CD4-positive, alpha-beta T cell treated with Interleukin-2 at 100 ng/mL for 4 hours (primary cell): ENCODE measurements at regions not wholly inside any gene's neighbourhood (a gene's known extent, or its start where the extent isn't known, plus 50 kb on each side); places are given as distances from the start of the nearest gene placed in this dataset.
"Not testable (repeated sequence)": the region's sequence is repeated elsewhere in the genome, so short reads cannot be mapped to it uniquely, and the experiment has no call there.

ENCODE experiments used
- DNase-seq: peaks from one replicate; pipeline ENCODE4 v3.0.0-alpha.2; 2020; ENCODE audit warnings: low spot score

DNA sequence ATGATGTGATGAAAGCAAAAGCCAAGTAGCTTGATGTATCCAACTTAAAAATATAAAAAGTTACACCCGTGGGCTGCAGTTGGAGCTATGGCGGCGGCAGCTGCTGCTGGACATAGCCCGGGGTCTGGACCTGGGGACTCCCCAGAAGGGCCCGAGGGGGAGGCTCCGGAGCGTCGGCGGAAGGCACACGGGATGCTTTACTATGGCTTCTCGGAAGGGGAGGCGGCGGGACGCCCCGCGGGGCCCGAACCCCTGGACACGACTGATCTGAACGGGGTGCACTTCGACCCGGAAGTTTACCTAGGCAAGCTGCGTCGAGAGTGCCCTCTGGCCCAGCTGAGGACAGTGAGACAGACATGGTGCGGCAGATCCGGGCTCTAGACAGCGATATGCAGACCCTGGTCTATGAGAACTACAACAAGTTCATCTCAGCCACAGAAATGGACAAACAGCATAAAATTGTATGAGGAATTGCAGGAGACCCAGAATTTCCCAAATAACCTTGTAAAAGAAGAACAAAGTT, 109.5 kb upstream of the EEF2KMT start:
- no peak for DNase-seq

DNA sequence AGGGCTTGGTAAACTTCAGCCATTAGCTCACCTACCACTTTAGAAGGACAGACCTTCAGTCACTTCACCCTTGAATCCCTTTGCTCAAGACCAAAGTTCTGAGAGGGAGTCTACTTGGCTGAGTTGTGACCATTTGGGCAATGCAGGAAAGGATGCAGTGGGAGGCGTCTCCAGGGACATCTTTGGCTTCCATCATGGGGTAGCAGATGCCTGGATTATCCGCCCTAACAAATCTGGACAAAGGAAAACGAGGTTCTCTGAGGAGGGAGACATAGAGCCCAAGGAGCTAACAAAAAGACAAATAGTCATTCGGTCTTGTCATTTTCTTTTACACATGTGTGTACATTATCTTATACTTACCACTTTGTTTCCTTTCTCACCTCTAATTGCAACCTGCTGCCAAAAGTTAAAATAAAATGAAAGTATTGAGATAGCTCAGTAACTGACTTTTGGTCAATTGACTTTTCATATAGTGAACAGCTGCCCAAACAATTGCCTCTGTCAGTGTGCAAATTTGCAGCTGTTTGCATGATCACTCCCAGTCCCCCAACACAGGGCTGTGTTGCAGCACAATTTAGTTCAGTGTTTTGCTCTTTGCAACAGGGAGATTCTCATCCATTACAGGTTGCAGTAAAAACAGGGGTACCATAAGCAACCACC, 108.9 kb upstream of the EEF2KMT start:
- DNase-seq = no peak

DNA sequence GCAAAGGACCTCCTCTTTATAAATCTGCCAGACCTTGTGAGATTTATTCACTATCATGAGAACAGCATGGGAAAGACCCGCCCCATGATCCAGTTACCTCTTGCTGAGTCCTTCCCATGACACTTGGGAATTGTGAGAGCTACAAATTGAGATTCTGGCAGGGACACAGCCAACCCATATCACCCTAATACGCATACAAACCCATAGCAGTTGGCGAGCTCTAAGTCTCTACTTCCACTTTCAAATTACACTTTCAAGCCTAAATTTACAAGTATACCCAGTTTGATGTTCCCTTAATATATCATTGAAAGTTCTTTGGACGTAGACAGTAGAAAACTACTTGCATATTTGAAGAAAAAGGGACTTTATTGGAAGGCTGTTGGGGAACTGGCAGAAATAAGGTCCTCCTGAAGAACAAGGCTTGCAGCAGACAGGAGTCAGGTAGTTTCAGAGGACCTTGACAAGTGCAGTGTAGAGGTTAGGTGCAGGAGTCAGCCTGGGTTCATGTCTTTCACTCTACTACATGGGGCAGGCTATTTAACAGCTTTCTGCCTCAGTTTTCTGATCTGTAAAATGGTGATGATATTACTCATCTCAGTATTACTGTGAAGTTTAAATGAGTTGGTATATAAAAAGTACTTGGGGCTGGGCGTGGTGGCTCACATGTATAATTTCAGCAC, 107.9 kb upstream of the EEF2KMT start:
- no peak for DNase-seq

DNA sequence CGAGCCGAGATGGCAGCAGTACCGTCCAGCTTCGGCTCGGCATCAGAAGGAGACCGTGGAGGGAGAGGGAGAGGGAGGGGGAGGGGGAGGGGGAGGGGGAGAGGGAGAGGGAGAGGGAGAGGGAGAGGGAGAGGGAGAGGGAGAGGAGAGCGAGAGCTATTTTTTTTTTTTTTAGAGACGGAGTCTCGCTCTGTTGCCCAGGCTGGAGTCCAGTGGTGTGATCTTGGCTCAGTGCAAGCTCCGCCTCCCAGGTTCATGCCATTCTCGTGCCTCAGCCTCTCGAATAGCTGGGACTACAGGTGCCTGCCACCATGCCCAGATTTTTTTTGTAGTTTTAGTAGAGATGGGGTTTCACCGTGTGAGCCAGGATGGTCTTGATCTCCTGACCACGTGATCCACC, 106.1 kb upstream of the EEF2KMT start:
- not testable (repeated sequence) for DNase-seq

DNA sequence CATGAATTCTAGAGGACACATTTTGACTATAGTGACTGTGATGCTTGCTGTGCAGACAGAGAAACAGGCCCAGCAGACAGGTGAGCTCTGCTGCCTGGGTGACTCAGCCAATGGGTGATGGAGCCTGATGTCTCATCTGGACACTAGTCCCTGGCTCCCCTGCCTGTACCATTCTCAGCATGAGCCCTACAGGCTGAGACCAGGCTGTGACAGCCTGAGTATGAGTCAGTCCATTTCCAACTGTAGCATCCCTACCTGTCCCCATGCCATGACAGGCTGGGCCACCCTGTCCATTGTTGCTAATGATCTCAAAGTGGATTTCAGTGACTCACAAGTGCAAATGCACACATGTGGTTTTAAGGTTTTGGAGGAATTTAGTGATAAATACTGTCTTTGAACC, 102.5 kb upstream of the EEF2KMT start:
- DNase-seq = no peak

DNA sequence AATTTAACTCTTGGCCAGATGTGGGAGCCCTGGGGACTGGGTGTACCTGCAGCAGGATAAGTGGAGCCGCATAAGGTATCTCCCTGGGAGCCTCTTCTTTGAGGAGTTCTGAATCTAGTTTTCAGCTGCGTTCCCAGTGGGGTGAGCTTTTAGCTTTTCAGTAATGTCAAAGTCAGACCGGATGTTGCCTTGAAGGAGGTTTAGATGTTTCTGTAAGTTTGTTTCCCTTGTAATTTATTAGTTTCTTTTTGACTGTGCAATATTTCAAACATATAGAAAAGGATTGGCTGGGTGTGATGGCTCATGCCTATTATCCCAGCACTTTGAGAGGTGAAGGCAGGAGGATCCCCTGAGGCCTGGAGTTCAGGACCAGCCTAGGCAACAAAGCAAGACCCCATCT, 98.6 kb upstream of the EEF2KMT start:
- no peak for DNase-seq

DNA sequence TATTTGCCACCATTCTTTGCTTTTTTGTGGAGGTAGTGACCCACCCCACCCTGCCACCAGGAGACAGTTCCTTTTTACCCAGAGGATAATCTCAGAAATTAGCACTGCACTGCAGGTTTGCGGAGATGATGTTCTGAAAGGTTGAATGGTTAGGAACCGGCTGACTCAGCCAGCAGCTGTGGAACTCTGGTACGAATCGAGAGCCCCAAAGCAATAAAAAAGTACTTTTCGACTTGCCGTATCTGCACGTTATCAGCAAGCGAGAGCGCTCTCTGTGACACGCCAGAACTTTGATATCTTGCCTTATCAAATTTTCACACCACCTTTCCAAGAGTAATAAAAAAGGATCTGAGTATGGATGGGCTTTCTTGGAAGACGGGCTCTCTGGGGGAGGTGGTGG, 96.3 kb upstream of the EEF2KMT start:
- DNase-seq = no peak

DNA sequence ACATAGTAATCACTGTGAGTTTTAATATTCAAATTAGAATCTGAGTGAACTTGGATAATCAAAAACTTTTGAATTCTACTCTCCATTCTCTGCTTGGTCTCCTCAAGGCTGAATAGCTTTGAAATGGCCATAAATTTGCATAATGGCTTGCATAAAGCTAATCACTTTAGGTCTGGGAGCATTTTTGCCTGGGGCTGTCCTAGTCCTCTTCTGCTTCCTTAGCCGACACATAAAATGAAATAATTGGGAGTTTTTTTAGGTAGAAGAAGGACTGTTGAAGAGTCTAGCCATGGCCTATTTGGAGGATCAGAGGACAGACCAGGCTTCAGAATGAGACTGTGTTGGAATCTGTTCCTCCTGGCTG, 91.4 kb upstream of the EEF2KMT start:
- no peak for DNase-seq

DNA sequence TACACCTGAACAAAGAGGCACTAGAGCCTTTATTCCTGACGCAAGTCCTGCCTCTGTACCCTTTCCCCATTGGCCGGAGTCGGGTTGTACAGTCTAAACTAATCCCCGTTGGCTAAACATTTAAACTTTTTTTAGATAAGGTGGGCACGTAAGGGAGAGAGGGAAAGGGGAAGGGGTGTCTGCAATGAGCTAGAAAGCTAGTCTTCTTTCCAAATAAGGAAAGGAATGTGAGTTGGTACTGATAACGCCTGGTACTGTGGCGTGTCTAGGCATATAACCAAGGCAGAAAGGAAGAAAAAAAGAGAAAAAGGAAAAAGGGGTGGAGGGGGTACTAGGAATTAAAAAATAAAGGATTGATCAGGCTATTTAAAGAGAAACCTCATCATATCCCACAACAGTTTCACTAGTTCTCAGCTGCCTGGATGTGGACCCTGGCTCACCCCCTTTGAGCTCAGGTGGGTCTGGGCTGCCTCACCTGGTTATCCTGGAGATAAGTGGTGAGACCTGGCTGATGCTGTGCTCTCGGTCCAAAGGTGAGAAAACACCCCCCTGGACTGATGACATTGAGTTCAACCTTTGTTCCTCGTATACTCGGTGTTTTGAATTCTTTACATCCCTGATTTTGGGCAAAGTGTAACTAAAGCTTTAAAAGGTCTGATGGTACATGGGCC, 90.9 kb upstream of the EEF2KMT start:
- no peak for DNase-seq

DNA sequence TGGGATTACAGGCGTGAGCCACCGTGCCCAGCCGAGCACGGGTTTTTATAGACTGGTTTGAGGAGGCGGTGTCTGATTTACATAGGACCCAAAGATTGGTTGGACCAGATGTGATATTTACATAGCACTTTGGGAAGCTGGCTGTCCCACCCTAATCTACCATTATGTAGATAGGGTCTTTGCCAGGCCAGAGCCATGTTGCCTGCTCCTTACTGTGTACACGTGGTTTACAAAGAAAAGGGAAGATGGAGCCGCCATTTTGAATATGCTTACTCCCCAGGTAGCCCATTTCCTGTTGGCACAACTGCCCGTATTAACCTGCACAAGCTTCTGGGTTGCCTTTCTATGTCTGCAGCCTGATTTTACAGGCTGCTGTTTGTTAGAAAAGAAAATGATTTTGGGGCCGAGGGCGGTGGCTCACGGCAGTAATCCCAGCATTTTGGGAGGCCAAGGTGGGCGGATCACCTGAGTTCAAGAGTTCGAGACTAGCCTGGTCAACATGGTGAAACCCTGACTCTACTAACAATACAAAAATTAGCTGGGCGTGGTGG, 89.9 kb upstream of the EEF2KMT start:
- no peak for DNase-seq

DNA sequence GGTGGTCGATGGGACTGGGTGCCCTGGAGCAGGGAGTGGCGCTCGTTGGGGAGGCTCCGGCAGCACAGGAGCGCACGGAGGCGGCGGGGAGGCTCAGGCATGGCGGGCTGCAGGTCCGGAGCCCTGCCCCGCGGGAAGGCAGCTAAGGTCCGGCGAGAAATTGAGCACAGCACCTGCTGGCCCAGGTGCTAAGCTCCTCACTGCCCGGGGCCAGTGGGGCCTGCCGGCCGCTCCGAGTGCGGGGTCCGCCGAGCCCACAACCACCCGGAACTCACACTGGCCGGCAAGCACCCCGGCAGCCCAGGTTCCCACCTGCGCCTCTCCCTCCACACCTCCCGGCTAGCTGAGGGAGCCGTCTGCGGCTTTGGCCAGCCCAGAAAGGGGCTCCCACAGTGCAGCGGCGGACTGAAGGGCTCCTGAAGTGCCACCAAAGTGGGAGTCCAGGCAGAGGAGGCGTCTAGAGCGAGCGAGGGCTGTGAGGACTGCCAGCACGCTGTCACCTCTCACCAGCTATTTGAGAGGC, 88.8 kb upstream of the EEF2KMT start:
- DNase-seq = no peak

DNA sequence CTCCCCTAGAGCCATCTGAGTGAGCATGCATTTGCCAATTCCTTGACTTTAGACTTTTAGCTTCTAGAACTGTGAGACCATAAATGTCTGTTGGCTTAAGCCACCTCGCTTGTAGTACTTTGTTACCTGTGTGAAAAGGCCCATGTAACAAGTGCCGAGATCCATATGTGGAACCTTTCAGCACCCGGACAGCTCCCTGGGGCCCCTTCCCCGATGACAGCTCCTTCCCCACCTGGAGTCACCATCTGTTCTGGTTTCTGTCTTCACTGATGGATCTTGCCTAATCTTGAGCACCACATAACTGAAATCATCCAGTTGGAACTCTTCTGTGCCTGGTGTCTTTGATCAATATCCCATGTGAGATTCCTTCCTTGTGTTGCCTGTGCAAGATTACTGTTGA, 78.9 kb upstream of the EEF2KMT start:
- no peak for DNase-seq

DNA sequence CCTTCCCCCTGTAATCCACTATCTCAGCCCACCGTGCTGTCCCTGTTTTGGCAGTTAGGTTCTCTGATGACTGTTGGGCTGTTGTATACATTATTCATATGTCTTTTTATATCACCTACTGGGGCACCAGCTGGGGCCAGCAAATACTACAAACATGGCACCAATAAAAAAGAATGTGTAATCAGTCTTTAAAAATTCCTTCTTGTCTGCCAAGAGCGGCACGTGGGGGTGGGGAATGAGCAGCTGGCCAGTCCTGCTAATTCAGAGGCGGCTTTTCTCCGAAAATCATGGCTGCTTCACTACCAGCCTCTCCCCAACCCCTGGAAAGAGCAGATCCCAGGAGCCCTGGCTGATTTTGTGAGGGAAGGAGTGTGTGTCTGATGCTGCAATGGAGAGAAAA, 77.7 kb upstream of the EEF2KMT start:
- no peak for DNase-seq

DNA sequence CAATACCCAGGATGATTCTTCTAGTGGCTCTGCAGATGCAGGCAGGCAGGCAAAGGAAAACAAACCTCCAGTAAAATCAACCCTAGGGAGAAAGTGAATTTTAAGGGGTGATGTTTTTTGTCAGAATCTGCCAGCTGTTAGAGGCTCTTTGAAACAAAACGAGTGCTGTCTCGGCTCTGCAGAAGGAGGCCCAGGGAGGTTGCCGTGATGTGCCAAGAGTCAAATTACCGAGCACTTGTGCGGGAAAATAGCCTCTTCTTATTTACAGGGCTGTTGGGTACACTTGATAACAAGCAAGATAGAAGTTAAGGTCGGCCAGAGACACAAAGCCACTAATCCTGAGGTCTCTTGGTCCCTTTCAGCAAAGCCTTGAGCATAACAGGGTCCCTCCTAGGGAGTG, 68.9 kb upstream of the EEF2KMT start:
- no peak for DNase-seq

DNA sequence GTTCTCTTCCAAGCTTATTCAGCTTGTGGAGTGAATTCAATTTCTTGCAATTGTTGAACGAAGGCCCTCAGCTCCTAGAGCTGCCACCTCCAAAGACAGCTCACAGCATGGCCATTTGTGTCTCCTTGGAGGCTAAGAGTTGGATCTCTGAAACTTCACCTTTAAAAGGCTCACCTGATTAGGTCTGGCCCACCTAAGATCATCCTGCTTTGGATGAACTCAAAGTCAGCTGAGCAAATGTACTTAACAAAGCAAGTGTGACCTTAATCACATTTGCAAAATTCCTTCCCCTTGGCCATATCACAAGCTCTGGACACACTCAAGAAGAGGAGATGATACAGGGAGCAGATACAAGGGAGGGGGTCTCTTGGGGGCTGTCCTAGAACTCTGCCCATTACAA, 67.8 kb upstream of the EEF2KMT start:
- DNase-seq = not testable (repeated sequence)

DNA sequence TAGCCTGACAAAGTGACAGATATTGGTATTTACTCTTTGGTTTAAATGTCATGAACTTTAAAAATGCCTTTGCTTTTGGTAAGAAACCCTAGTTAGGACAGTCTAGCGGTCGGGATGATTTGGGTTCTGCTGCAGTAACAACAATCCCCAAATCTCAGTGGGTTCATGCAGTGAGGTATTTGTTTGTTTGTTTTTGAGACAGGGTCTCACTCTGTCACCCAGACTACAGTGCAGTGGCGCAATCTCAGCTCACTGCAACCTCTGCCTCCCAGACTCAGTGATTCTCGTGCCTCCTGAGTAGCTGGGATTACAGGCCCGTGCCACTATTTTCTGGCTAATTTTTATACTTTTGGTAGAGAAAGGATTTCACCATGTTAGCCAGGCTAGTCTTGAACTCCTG, 65.2 kb upstream of the EEF2KMT start:
- not testable (repeated sequence) for DNase-seq

DNA sequence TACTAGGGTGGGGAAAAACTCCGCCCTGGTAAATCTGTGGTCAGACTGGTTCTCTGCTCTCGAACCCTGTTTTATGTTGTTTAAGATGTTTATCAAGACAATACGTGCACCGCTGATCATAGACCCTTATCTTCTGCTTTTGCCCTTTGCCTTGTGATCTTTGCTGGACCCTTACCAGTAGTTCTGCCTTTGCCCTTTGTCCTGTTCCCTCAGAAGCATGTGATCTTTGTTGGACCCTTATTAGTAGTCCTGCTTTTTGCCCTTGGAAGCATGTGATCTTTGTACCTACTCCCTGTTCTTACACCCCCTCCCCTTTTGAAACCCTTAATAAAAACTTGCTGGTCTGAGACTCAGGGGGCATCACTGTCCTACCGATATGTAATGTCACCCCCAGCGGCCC, 64.3 kb upstream of the EEF2KMT start:
- DNase-seq = not testable (repeated sequence)

DNA sequence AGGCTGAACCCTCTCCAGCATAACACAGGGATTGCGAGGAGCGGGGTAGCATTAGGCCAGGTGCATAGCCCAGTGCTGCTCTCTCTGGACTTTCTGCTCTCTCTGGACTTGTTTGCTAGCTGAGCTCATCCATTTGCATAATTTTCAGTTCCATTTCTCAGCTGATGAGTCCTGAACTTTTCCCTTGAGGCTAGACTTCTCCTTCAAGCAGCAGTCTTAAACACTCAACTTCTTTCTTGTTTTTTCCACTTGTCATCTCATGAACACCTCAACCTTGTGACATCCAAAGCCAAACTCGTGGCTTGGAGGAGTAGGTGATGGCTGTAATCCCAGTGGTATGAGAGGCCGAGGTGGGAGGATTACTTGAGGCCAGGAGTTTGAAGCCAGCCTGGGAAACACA, 62.4 kb upstream of the EEF2KMT start:
- not testable (repeated sequence) for DNase-seq

DNA sequence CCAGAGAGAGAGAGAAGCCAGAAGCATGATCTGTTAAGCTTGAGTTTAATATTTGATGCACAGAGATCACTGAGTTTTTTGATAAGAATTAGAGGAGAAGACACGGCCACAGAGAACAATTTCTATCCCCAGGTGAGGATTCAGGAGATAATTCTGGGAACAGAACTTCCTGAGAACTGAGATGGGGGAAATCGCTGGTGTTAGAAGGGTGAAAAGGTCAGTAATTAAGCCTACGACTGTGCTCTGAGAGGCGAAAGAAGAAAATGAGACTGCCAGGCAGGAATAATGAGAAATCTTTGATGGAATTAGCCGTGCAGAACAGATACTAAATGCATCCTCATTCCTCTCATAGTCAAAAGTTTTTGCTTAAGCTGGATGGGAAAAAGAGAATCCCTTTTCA, 61.9 kb upstream of the EEF2KMT start:
- not testable (repeated sequence) for DNase-seq

DNA sequence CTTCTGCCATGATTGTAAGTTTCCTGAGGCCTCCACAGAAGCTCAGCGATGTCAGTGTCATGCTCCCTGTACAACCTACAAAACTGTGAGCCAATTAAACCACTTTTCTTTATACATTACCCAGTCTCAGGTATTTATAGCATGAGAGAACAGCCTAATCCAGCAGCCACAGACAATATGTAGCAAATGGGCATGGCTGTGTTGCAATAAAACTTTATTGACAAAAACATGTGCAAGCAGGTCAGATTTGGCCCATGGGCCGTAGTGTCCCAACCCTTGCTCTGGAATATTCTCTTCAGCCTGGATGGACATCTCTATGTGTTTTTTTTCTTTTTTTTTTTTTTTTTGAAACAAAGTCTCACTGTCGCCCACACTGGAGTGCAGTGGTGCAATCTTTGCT, 60.9 kb upstream of the EEF2KMT start:
- DNase-seq = no peak

DNA sequence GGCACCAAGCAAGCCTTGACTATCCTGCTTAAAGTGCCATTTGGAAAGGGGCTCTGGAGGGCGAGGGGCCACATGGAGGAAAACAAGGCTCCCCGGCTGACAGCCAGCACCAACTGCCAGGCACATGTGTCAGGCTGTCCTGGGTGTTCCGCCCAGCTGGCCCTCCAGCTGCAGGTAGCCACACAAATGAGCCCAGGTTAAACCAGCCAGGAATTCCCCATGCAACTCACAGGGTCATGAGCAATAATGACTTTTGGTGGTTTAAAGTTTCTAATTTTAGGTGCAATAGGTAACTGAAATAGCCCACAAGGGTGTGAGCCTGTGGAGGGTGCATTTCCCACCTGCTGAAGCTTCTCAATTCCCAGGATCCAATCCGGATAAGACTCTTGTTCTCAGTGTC, 58.9 kb upstream of the EEF2KMT start:
- DNase-seq = not testable (repeated sequence)

DNA sequence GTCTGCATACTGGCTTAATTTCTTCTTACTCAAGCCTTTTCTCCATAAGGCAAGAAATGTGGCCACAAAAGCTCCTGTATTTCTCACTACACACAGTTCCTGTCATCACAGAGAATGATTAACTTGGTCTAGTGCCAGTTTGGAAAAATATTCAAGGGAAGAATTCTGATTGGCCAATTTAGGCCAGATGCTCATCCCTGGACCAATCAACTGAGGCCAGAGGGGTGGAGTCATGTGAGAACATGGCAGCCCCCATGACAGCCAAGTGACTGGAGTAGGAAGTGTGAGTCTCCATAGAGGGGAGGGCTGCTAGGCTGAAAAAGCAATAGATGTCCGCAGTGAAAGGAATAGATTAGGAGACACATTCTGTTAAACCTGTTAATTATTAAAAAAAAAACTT, 56.4 kb upstream of the EEF2KMT start:
- DNase-seq = not testable (repeated sequence)

DNA sequence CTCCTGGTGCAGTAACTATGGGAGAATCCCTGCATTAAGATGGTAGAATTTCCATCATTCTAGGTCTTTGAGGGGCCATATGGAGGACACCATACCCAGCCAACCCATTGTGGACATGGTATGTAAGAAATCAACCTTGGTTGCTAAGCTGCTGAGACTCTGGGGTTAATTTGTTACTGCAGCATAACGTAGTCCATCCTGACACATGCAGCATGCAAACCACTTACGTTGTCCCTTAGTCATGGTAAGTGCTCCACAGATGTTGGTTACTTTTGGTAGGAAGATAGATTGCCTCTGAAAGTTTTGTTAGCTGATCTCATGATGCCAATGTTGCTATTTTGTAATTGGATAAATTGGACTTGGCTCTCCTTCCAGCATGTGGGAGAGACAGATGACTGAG, 53.8 kb upstream of the EEF2KMT start:
- not testable (repeated sequence) for DNase-seq
